OCI-M2 (cell line): ENCODE measurements at regions not wholly inside any gene's neighbourhood (a gene's known extent, or its start where the extent isn't known, plus 50 kb on each side); places are given as distances from the start of the nearest gene placed in this dataset.
A peak's percentile ranks its signal among the peaks of the same experiment; 100 is the strongest.
"Not testable (repeated sequence)": the region's sequence is repeated elsewhere in the genome, so short reads cannot be mapped to it uniquely, and the experiment has no call there.

Source experiments
- DNase-seq: peaks from one replicate; lab custom pipeline; 2025; ENCODE audit not compliant: unreplicated experiment; lab: John Stamatoyannopoulos, UW

DNA sequence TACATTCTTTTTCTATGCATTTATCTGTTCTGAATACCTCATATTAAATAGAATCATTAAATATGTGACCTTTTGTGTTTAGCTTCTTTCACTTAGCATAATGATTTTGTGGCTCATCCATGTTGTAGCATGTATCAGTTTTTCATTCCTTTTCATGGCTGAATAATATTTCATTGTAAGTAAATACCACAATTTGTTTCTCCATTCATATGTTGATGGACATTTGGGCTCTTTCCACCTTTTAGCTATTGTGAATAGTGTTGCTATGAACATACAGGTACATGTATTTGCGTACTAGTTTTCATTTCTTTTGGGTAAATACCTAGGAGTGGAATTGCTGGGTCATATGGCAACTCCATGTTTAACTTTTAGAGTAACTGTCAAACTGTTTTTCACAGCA lies 85.1 kb downstream of the GNL3L start:
- no peak for DNase-seq

- no peak for DNase-seq
These were observed 103.6 kb downstream of the GNL3L start for GRCh38 chrX:54633641-54634040.

DNA sequence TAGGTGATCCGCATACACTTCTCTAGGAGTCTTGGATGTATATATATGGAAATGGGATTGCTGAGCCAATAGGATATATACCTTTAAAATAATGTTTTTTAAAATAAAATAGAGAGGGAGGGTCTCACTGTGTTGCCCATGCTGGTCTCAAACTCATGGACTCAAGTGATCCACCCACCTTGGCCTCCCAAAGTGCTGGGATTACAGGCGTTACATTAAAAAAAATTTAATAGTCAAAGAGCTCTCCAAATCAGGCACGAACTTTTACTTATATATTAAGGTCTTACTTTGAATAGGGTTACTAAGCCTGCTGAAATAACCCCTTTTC lies 109.0 kb downstream of the GNL3L start:
- no peak for DNase-seq

DNA sequence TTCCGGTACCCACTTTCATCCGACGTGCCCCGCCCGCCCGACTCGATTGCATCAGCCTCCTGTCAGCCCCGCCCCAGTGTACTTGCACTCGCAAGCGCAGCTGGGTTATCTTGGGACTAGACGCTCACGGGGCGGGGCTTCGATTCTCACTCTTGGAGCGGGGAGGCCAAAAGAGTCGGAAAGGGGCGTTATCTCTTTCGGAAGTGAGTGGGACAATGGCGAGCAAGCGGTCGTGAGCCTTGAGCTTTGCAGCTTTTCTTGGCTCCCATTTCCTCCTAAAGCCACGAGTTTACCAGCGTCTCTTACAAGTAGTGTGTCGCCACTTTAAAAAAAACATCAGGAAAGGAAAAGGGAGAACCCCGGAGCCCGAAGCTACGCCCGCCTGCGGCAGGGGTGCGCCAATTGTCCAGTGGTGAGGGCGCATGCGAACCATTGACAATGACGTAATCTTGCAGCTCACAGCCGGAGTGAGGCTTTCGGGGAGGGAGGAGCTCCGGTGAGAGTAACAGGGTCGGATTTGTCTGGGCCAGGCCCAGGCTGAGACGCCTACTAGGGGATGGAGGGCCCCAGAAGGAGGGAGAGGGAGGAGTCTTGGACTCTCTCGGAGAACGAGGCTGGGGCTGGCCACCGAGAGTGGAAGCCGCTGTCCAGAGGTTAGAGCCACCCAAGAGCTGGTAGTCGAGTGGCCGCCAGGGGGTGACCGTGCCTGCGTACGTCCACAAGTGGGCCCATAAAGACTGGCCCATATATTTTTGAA lies 109.5 kb downstream of the GNL3L start:
- DNase-seq: peak; percentile 91

- no peak for DNase-seq
These were observed 110.2 kb downstream of the GNL3L start for GRCh38 chrX:54640103-54640690.

DNA sequence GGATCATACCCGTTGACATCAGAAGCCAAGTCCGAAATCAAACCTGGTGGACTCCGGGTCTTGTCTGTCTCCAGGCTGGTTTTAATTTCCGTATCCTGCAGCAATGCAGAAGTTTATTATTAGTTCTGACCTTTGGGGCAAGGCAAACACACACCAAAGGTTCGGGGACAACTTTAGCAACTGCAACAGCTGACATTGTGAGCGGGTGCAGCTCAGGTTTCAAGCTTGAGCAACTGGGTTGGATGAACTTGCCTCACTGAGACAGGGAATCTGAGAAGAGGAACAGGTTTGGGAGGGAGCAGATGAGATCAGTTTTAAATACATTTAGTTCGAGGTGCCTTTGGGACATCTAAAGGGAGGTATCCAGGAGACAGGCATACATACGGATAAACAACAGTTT lies 110.7 kb downstream of the GNL3L start:
- no peak for DNase-seq

DNA sequence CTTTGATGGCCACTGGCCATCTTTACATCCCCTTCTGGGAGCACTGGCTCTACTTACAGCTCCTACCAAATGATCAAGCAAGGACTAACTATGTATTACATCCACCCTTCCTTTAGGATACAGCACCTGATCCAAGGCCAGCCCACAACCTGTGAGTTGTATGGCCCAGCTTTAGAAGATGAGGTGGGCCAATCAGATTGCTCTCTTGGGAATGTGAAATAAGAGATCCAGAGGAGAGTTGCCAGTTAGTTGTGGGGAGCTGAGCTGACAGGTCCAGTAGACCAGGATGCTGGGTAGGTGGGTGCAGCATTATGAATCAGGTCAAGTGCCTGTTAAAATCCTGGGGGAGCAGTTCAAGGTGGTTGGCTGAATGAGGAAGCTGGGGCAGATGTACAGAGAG lies 111.5 kb downstream of the GNL3L start:
- DNase-seq: no peak

GRCh38 chrX:54647607-54648006 lies 117.6 kb downstream of the GNL3L start:
- DNase-seq: not testable (repeated sequence)

DNA sequence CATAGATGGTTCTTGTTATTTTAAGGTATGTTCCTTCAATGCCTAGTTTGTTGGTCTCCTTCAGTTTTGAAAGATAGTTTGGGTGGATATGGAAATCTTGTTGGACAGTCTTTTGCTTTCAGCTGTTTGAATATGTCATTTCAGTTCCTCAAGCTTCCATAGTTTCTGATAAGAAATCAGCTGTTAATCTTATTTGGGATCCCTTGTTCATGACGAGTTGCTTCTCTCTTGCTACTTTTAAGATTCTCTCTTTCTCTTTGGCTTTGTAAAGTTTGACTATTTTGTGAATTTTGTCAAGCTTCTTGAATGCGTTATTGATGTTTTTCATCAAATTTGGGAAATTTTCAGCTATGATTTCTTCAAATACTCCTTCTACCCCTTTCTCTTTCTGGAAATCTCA lies 129.5 kb downstream of the GNL3L start:
- DNase-seq: no peak

DNA sequence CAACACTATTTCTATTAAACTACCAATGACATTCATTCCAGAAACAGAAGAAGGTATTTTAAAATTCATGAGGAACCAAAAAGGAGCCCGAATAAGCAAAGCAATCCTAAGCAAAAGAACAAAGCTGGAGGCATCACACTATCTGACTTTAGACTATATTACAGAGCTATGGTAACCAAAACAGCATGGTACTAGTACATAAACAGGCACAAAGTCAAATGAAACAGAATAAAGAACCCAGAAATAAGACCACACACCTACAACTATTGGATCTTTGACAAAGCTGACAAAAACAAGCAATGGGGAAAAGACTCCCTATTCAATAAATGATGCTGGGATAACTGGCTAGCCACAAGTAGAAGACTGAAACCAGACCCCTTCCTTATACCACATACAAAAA lies 122.3 kb downstream of the ITIH6 start:
- no peak for DNase-seq

- no peak for DNase-seq
These were observed 102.8 kb downstream of the ITIH6 start for GRCh38 chrX:54695231-54695630.

DNA sequence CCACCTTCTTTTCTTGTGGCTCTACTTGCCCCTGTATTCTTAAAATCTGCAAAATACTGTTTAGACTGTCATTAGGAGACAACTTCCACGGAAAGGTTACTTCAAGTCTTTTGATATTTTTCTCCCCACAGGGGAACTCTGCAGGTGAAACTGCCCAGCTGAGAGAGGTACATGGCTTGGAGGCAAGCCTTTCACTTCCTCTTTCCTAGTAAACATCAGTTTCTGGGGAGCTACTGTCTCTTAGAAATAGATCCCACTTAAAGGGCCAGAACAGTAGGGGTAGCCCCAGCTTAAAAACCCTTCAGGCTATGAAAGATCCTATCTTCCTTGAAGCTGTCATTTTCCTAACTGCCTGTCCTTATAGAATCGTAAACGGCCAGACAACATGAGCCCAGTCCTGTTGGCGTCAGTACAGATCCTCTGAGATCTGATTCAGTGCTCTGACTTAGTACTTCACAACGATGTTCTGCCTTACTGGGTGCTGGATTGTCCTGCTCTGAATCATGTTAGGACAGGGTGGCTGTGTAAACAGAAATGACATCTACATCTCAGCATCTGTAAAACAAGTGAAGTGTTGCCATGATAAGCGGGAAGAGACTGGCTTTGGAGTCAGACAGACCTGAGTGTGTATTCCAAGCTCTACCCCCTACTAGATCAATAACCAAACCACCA lies 102.1 kb downstream of the ITIH6 start:
- DNase-seq: no peak
